ENCODE measurements at regions not wholly inside any gene's neighbourhood (a gene's known extent, or its start where the extent isn't known, plus 50 kb on each side); places are given as distances from the start of the nearest gene placed in this dataset.

GRCh38 chr2:129293326-129293725, 686.1 kb upstream of the RAB6C start:
- TF ChIP-seq, protein P1, sequence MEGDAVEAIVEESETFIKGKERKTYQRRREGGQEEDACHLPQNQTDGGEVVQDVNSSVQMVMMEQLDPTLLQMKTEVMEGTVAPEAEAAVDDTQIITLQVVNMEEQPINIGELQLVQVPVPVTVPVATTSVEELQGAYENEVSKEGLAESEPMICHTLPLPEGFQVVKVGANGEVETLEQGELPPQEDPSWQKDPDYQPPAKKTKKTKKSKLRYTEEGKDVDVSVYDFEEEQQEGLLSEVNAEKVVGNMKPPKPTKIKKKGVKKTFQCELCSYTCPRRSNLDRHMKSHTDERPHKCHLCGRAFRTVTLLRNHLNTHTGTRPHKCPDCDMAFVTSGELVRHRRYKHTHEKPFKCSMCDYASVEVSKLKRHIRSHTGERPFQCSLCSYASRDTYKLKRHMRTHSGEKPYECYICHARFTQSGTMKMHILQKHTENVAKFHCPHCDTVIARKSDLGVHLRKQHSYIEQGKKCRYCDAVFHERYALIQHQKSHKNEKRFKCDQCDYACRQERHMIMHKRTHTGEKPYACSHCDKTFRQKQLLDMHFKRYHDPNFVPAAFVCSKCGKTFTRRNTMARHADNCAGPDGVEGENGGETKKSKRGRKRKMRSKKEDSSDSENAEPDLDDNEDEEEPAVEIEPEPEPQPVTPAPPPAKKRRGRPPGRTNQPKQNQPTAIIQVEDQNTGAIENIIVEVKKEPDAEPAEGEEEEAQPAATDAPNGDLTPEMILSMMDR (conservative IDR thresholded peaks at IDR 0.05): no peak
- TF ChIP-seq EZH2 (IDR thresholded peaks at IDR 0.05; ENCODE audit: low read depth): no peak
